Gastroesophageal sphincter (tissue), 3 donors: ENCODE measurements at regions not wholly inside any gene's neighbourhood (a gene's known extent, or its start where the extent isn't known, plus 50 kb on each side); places are given as distances from the start of the nearest gene placed in this dataset.

Experiments used
- CTCF ChIP-seq, 4 experiments: fragments of 200-600 bp in 2 of 4; fragments of 450-650 bp in 2 of 4; sonication (generic) in 1 of 4; IDR thresholded peaks; one replicate each; pipeline ENCODE4 v1.5.1; 2017 to 2019; ENCODE audit warnings: antibody characterized with exemption in 4 of 4, mild to moderate bottlenecking in 2 of 4, moderate library complexity in 2 of 4
- POLR2AphosphoS5 ChIP-seq: sonication (generic); formaldehyde crosslinking; IDR thresholded peaks from one replicate; pipeline ENCODE4 v1.6.1; 2017; ENCODE audit warnings: antibody characterized with exemption

GRCh38 chr11:38226684-38227083 is 1628.6 kb upstream of the RAG2 start:
- TF ChIP-seq CTCF (IDR thresholded peaks at IDR 0.05) (no peak), POLR2AphosphoS5 (no peak)
